ENCODE measurements at regions not wholly inside any gene's neighbourhood (a gene's known extent, or its start where the extent isn't known, plus 50 kb on each side); places are given as distances from the start of the nearest gene placed in this dataset.
A peak's percentile ranks its signal among the peaks of the same experiment; 100 is the strongest.

DNA sequence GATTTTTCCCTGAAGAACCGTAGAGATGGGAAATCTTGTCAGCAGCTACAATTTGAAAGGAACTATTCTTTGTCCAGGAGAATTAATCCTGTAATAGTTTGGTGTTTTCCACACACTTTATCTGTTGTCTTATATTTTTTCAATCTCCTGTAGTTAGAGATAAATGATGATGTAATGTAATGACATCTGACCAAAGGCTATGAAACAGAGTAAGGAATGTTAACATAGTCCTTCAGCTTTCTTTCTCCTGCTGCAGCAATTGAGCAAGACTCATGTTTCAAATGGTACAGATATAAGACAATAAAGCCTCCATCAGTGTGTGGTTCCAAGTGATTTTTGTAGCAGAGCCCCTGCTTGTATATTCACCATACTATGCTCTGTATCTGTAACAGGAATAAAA lies 1028.4 kb downstream of the SI start (continued):
- no peak for TF ChIP-seq CBX8 (IDR thresholded peaks at IDR 0.05; ENCODE audit: borderline replicate concordance, extremely low read depth, low read depth, low read length, poor library complexity, severe bottlenecking)
- TF ChIP-seq NR2F6 (CRISPR knock-in tag; IDR thresholded peaks at IDR 0.05), result no peak
- no peak for TF ChIP-seq EGR1 (conservative IDR thresholded peaks at IDR 0.05)
- no peak for TF ChIP-seq HBP1 (CRISPR knock-in tag; IDR thresholded peaks at IDR 0.05)
- TF ChIP-seq FOXA3 (CRISPR knock-in tag; conservative IDR thresholded peaks at IDR 0.05 in 1 of 2, IDR thresholded peaks at IDR 0.05 in 1 of 2), result no peak

DNA sequence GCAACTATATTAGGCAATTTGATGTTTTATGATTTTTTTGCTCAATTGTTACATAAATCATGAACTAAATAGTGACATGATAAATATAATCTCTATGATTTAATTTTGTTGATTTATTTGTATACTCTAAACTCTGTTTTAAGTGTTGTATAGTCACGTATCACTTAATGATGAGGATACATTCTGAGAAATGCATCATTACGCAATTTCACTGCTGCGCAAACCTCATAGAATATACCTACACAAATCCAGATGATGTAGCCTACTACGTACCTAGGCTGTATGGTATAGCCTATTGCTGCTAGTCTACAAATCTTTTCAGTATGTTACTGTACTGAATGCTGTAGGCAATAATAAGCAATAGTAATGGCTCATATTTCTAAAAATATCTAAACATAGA lies 1029.8 kb downstream of the SI start:
- CTCF ChIA-PET (ENCODE audit: low intra/inter-chr PET ratio), result no interaction called here
- in situ Hi-C loops (cut with MboI), result no loop called here
- WGBS (ENCODE audit: insufficient coverage, low coverage, missing lambda C conversion rate), result 4% methylated on average over 4 of the region's 4 CpGs
- H3K27ac ChIP-seq (ENCODE audit: extremely low read depth, low read depth, low read length), result no peak overlapping the region
- no peak overlapping the region for H3K4me2 ChIP-seq (ENCODE audit: insufficient read depth, low read length)
- no peak overlapping the region for H3K4me3 ChIP-seq
- H3K79me2 ChIP-seq (ENCODE audit: control insufficient read depth, insufficient read depth, low read length), result no peaks in the 10 kb centered on the region
- H3K9me1 ChIP-seq (ENCODE audit: control insufficient read depth, insufficient read depth, low read length), result no peaks in the 10 kb centered on the region
- no peaks in the 10 kb centered on the region for H3K27me3 ChIP-seq (ENCODE audit: control insufficient read depth in 2 of 2, insufficient read depth in 2 of 2, low read length in 2 of 2)
- H3K36me3 ChIP-seq (ENCODE audit: control insufficient read depth, insufficient read depth, low read length), result no peaks in the 10 kb centered on the region
- POLR2A ChIA-PET, result no interaction called here
- no peak overlapping the region for H2AFZ ChIP-seq (ENCODE audit: low read depth, low read length)
- FAIRE-seq (no peak), ATAC-seq (no peak), DNase-seq (ENCODE audit: extremely low read depth in 1 of 4, low spot score in 3 of 4) (no peak)
- H3K9me3 ChIP-seq (replicated peaks; ENCODE audit: control insufficient read depth, insufficient read depth, low read depth, low read length), result no peaks in the 10 kb centered on the region
- BruUV-seq (replicated peaks), result no TSS peak
- intact Hi-C loops (cut with micrococcal nuclease), result no loop called here
- TF ChIP-seq RBM39 (optimal IDR thresholded peaks at IDR 0.05; ENCODE audit: low read depth, low read length) (no peak), CEBPG (CRISPR knock-in tag; IDR thresholded peaks at IDR 0.05) (no peak), CEBPG (tag; conservative IDR thresholded peaks at IDR 0.05 in 1 of 2, IDR thresholded peaks at IDR 0.05 in 1 of 2) (0 out of 4 replicates have a peak, but pooled peaks of 1 of the 2 experiments have one; percentile 43)
- H3K4me1 ChIP-seq (replicated peaks in 1 of 2; ENCODE audit: control insufficient read depth in 2 of 2, insufficient read depth in 2 of 2, low read length in 2 of 2), result no peaks in the 10 kb centered on the region
- no peak overlapping the region for H3K9ac ChIP-seq (ENCODE audit: insufficient read depth in 1 of 2, low read depth in 2 of 2, low read length in 2 of 2)
- no peaks in the 10 kb centered on the region for H4K20me1 ChIP-seq (replicated peaks; ENCODE audit: control insufficient read depth, insufficient read depth, low read length)
